Suprapubic skin (tissue), 4 donors: ENCODE measurements at regions not wholly inside any gene's neighbourhood (a gene's known extent, or its start where the extent isn't known, plus 50 kb on each side); places are given as distances from the start of the nearest gene placed in this dataset.
A peak's percentile ranks its signal among the peaks of the same experiment; 100 is the strongest.

Experiments
- DNase-seq, 2 donors: peaks; one replicate each; pipeline ENCODE4 v3.0.0-alpha.2; 2019; ENCODE audit warnings: low spot score in 2 of 2
- H3K27ac ChIP-seq: fragments of 200-600 bp; sonication (generic); one replicate; pipeline ENCODE4 v1.5.1; 2019
- H3K27me3 ChIP-seq: fragments of 200-600 bp; sonication (generic); one replicate; pipeline ENCODE4 v1.5.1; 2019
- H3K36me3 ChIP-seq: fragments of 200-600 bp; sonication (generic); one replicate; pipeline ENCODE4 v1.5.1; 2019
- H3K4me1 ChIP-seq: fragments of 200-600 bp; sonication (generic); one replicate; pipeline ENCODE4 v1.5.1; 2019
- H3K4me3 ChIP-seq: fragments of 200-600 bp; sonication (generic); one replicate; pipeline ENCODE4 v1.5.1; 2019; ENCODE audit warnings: mild to moderate bottlenecking
- H3K9me3 ChIP-seq: fragments of 200-600 bp; sonication (generic); one replicate; pipeline ENCODE4 v1.5.1; 2019
- CTCF ChIP-seq, 2 donors: fragments of 200-600 bp in 1 of 2; fragments of 450-650 bp in 1 of 2; sonication (generic) in 1 of 2; IDR thresholded peaks; one replicate each; pipeline ENCODE4 v1.5.1; 2016 to 2019; ENCODE audit warnings: antibody characterized with exemption in 2 of 2, mild to moderate bottlenecking in 1 of 2, moderate library complexity in 1 of 2
- EP300 ChIP-seq: sonication (generic); formaldehyde crosslinking; IDR thresholded peaks from one replicate; pipeline ENCODE4 v1.6.1; 2017; ENCODE audit warnings: antibody characterized with exemption
- POLR2A ChIP-seq, 2 donors: fragments of 450-650 bp; IDR thresholded peaks; one replicate each; pipeline ENCODE4 v1.6.1; 2017; ENCODE audit warnings: antibody characterized with exemption in 2 of 2, mild to moderate bottlenecking in 2 of 2, moderate library complexity in 2 of 2
- POLR2AphosphoS5 ChIP-seq, 3 donors: sonication (generic); formaldehyde crosslinking; IDR thresholded peaks; one replicate each; pipeline ENCODE4 v1.6.1; 2017; ENCODE audit warnings: antibody characterized with exemption in 3 of 3
- WGBS: methylation state at CpG from one replicate; pipeline ENCODE4 v1.1.5; 2018; 5-methylcytosine and 5-hydroxymethylcytosine counted together

DNA sequence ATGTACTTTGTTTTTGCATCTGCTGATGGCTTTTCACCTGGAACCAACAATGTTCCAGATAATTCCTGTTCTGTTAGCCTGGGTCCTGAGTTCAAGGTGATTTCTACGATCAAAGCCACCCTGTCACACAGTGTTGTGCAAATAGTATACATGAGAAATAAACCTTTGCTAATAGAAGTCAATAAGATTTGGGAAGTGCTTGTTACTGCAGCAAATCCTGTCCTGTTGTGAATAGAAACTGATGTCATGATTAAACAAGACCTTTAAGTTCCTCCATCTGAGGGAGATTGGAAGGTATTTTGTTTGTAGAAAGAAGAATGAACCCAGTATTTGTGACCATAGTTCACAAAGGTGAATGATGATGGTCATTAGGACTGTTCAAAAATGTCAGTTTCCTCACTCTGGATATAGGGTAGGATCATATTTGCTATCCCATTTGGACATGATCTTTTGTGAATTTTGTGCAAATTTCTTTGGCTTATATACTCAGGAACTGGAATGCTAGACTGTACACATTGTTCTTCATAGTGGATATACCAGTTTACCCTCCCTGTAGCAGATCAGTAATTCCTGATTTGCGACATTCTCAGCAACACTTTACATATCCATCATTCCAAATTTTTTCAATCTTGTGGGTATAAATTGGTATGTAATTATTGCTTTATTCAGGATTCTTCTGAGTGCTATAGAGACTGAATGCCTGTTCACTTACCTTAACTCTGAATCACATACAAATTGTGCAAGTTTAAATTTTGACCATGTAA, 428.5 kb downstream of the METTL15 start:
- H3K27ac ChIP-seq: no peak overlapping the region
- DNase-seq: no peak
- no peaks in the 10 kb centered on the region for H3K36me3 ChIP-seq
- no peaks in the 10 kb centered on the region for H3K9me3 ChIP-seq
- no peaks in the 10 kb centered on the region for H3K4me1 ChIP-seq
- no peak overlapping the region for H3K4me3 ChIP-seq
- no peaks in the 10 kb centered on the region for H3K27me3 ChIP-seq
- 79% methylated on average over 2 of the region's 2 CpGs for WGBS
- TF ChIP-seq POLR2AphosphoS5 (IDR thresholded peaks at IDR 0.05): no peak
- TF ChIP-seq CTCF (IDR thresholded peaks at IDR 0.05): no peak
- no peak for TF ChIP-seq POLR2A (IDR thresholded peaks at IDR 0.05)
- no peak for TF ChIP-seq EP300

DNA sequence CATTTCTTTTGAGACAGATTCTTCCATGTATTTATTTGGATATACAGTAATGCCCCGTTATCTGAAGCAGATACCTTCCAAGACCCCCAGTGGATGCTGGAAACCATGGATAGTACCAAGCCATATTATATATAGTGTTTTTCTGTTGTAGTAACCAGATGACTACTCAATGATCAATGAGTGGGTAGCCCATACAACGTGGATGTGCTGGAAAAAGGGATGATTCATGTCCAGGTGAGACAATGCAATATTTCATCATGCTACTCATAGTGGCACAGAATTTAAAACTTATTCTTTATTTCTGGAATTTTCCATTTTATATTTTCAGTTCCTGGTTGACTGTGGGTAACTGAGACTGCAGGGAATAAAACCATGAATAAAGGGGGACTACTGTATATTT, 427.5 kb downstream of the METTL15 start:
- H3K4me1 ChIP-seq: no peaks in the 10 kb centered on the region
- no peaks in the 10 kb centered on the region for H3K27me3 ChIP-seq
- H3K36me3 ChIP-seq: no peaks in the 10 kb centered on the region
- TF ChIP-seq POLR2AphosphoS5 (IDR thresholded peaks at IDR 0.05): no peak
- TF ChIP-seq CTCF (IDR thresholded peaks at IDR 0.05): no peak
- no peak for TF ChIP-seq EP300
- TF ChIP-seq POLR2A (IDR thresholded peaks at IDR 0.05): no peak
- no peaks in the 10 kb centered on the region for H3K9me3 ChIP-seq
- DNase-seq: no peak
- no peak overlapping the region for H3K4me3 ChIP-seq
- 58% methylated on average over 2 of the region's 2 CpGs for WGBS
- H3K27ac ChIP-seq: no peak overlapping the region

DNA sequence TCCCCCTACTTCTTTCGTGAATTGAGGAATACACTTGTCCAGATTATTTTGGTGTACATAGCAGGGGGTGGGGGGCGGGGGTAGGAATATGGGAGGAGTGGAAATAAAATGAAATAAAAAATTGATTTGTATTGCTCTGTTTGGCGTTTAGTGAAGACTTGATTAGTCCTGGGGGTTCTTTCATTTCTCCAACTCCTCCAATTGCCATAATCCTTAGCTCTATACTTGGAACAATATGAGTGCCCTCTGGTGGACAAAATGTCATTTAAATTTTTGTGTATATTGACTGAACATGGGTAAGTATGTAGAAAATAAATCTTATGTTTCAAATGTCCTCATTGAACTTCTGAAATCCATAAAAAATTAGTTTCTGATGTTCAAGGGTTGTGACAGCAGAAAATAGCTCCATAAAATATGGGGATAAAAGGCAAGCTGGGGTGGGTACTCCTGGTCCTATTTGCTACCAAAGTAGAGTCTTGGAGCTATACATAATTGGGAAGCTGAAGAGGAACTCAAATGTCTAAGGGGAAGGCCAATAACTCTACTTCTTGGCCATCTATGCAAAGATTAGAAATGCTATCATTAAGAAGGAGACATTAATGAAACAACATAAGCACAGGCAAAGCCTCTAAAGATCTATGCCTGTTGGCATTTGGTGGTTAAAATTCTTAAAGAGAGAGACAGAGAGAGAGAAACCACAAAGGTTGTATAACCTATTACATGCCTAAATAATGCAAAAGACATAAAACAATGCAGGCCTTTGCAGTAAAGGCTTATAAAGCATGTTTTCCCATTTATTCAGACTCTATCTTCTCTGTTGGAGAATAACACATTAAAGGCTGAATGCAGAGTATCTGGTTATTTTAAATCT, 421.6 kb downstream of the METTL15 start:
- H3K9me3 ChIP-seq: peaks cover 6% of the 10 kb centered on the region
- 42% methylated on average over 3 of the region's 3 CpGs for WGBS
- H3K27me3 ChIP-seq: no peaks in the 10 kb centered on the region
- H3K36me3 ChIP-seq: no peaks in the 10 kb centered on the region
- no peak for DNase-seq
- no peak overlapping the region for H3K27ac ChIP-seq
- TF ChIP-seq EP300 (no peak), POLR2AphosphoS5 (IDR thresholded peaks at IDR 0.05) (no peak), POLR2A (IDR thresholded peaks at IDR 0.05) (no peak), CTCF (IDR thresholded peaks at IDR 0.05) (peak in 1 of 2 donors; percentile 4)
- H3K4me3 ChIP-seq: no peak overlapping the region
- H3K4me1 ChIP-seq: no peaks in the 10 kb centered on the region

DNA sequence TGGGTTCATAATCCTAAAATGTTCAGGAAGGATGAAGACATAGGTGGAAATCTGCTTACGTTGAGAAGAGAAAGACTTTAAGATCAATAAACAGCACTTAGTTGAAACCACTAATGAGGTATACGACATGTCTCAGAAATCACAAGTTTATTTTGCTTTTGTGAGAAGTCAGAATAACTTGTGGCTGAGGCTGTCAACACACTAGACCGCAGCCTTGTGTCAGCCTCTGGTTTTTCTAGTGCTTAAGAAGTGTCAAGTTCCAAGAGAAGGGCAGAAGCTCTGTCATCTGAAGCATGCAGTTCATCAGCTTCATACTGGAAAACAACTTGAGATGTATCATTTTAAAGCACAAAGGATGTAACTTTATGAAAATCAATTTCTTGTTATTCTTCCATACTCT, 420.9 kb downstream of the METTL15 start:
- TF ChIP-seq CTCF (IDR thresholded peaks at IDR 0.05): no peak
- no peak for TF ChIP-seq EP300
- TF ChIP-seq POLR2A (IDR thresholded peaks at IDR 0.05): no peak
- no peak for TF ChIP-seq POLR2AphosphoS5 (IDR thresholded peaks at IDR 0.05)
- WGBS: 67% methylated on average over 3 of the region's 3 CpGs
- DNase-seq: no peak

DNA sequence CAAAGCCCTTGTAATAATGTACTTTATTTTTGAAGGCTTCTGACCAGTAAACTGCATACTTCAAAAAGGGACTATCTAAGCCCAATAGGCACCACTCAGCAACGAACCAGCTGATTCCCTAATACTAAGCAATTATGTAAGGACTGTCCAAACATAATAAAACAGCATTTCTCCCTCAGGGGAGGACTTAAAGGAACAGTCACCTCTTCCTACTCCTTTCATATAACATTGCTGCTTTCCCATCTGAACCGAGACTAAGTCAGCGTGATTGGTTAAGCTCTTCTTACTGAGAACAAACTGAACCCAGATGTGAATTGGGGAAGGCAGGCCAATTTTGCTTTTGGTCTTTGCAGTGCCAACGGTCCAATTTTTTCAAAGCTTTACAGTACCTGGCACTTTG, 420.0 kb downstream of the METTL15 start:
- Histone ChIP-seq H3K27ac (no peak overlapping the region), H3K27me3 (no peaks in the 10 kb centered on the region), H3K36me3 (no peaks in the 10 kb centered on the region), H3K4me3 (no peak overlapping the region), H3K4me1 (no peaks in the 10 kb centered on the region), H3K9me3 (peaks cover 6% of the 10 kb centered on the region)
- TF ChIP-seq POLR2A (IDR thresholded peaks at IDR 0.05): no peak
- TF ChIP-seq EP300: no peak
- no peak for TF ChIP-seq CTCF (IDR thresholded peaks at IDR 0.05)
- no peak for TF ChIP-seq POLR2AphosphoS5 (IDR thresholded peaks at IDR 0.05)
- no peak for DNase-seq
- 53% methylated on average over 4 of the region's 4 CpGs for WGBS

More for the DNA sequence above, 420.9 kb downstream of the METTL15 start:
- Histone ChIP-seq H3K27me3 (no peaks in the 10 kb centered on the region), H3K36me3 (no peaks in the 10 kb centered on the region), H3K9me3 (peaks cover 6% of the 10 kb centered on the region), H3K27ac (no peak overlapping the region), H3K4me3 (no peak overlapping the region), H3K4me1 (no peaks in the 10 kb centered on the region)
